Stimulated activated CD8-positive, alpha-beta memory T cell treated with anti-CD3 and anti-CD28 coated beads, Interleukin-4, amount 100 ng/mL, for 4 hours (primary cell): ENCODE measurements at regions not wholly inside any gene's neighbourhood (a gene's known extent, or its start where the extent isn't known, plus 50 kb on each side); places are given as distances from the start of the nearest gene placed in this dataset.
"Not testable (repeated sequence)": the region's sequence is repeated elsewhere in the genome, so short reads cannot be mapped to it uniquely, and the experiment has no call there.

Experiments used
- DNase-seq, 2 donors: peaks; one replicate each; pipeline ENCODE4 v3.0.0-alpha.2; 2020; ENCODE audit warnings: low read depth in 2 of 2, low spot score in 1 of 2

- DNase-seq: no peak
Observed at GRCh38 chr22:26804315-26804714, 146.9 kb downstream of the MIAT start.

GRCh38 chr22:26804911-26805539, 147.6 kb downstream of the MIAT start:
- no peak for DNase-seq

GRCh38 chr22:26806445-26807175, 149.2 kb downstream of the MIAT start:
- DNase-seq: no peak

- no peak for DNase-seq
Observed at GRCh38 chr22:26811647-26811992, 154.2 kb downstream of the MIAT start.

- DNase-seq: no peak
Observed at GRCh38 chr22:26812731-26813130, 155.3 kb downstream of the MIAT start.

GRCh38 chr22:26816726-26817125, 159.3 kb downstream of the MIAT start:
- DNase-seq: no peak

GRCh38 chr22:26817926-26818325, 160.5 kb downstream of the MIAT start:
- no peak for DNase-seq

- no peak for DNase-seq
Observed at GRCh38 chr22:26821854-26822253, 164.5 kb downstream of the MIAT start.

GRCh38 chr22:26822313-26822712, 164.9 kb downstream of the MIAT start:
- DNase-seq: no peak

GRCh38 chr22:26823966-26824365, 166.6 kb downstream of the MIAT start:
- DNase-seq: no peak

- DNase-seq: no peak
Observed at GRCh38 chr22:26825960-26826935, 168.9 kb downstream of the MIAT start.

- DNase-seq: no peak
Observed at GRCh38 chr22:26827611-26828010, 170.2 kb downstream of the MIAT start.

GRCh38 chr22:26828311-26828710, 170.9 kb downstream of the MIAT start:
- DNase-seq: no peak

GRCh38 chr22:26830837-26831236, 173.4 kb downstream of the MIAT start:
- DNase-seq: no peak

- DNase-seq: no peak
Observed at GRCh38 chr22:26835023-26835422, 177.6 kb downstream of the MIAT start.

- peak in 1 of 2 donors; percentile 13 for DNase-seq
Observed at GRCh38 chr22:26835929-26836528, 178.6 kb downstream of the MIAT start.

GRCh38 chr22:26837784-26838470, 180.5 kb downstream of the MIAT start:
- no peak for DNase-seq

GRCh38 chr22:26838471-26838825, 181.1 kb downstream of the MIAT start:
- no peak for DNase-seq

- DNase-seq: no peak
Observed at GRCh38 chr22:26839216-26839615, 181.8 kb downstream of the MIAT start.

- not testable (repeated sequence) for DNase-seq
Observed at GRCh38 chr22:26840770-26841169, 183.4 kb downstream of the MIAT start.

GRCh38 chr22:26842103-26842502, 184.7 kb downstream of the MIAT start:
- DNase-seq: no peak
